OCI-LY3 (cell line): ENCODE measurements at regions not wholly inside any gene's neighbourhood (a gene's known extent, or its start where the extent isn't known, plus 50 kb on each side); places are given as distances from the start of the nearest gene placed in this dataset.

Experiments used
- CTCF ChIP-seq: fragments of 200-600, 300-600 bp; sonication (generic); IDR thresholded peaks from 2 replicates; pipeline ENCODE4 v1.5.1; 2014; ENCODE audit warnings: antibody characterized with exemption, low read length, low read depth
- EZH2phosphoT487 ChIP-seq: fragments of 200-600 bp; shearing (Covaris generic); IDR thresholded peaks from 2 replicates; pipeline ENCODE4 v1.6.1; 2018; ENCODE audit warnings: antibody characterized with exemption, mixed run types, low read depth

GRCh38 chr22:47282851-47283250, 520.4 kb downstream of the TBC1D22A start:
- no peak for TF ChIP-seq CTCF
- no peak for TF ChIP-seq EZH2phosphoT487
